ENCODE measurements at regions not wholly inside any gene's neighbourhood (a gene's known extent, or its start where the extent isn't known, plus 50 kb on each side); places are given as distances from the start of the nearest gene placed in this dataset.

GRCh38 chr10:83222832-83223742, 916.2 kb upstream of the GHITM start:
- no peak for TF ChIP-seq CTCF (IDR thresholded peaks at IDR 0.05)
- TF ChIP-seq POLR2A (IDR thresholded peaks at IDR 0.05) = no peak
- 81 to 84% methylated on average over 25 of the region's 25 CpGs for WGBS, 2 donors
- no peak for DNase-seq (ENCODE audit: low spot score in 2 of 2)
- H3K4me3 ChIP-seq (ENCODE audit: low read depth, poor library complexity, severe bottlenecking) = no peak overlapping the region
- intact Hi-C loops (cut with DNase I; ENCODE audit: low total_unique reads) = no loop called here

GRCh38 chr10:83225781-83226180, 913.5 kb upstream of the GHITM start:
- intact Hi-C loops (cut with DNase I; ENCODE audit: low total_unique reads) = no loop called here
- TF ChIP-seq CTCF (IDR thresholded peaks at IDR 0.05) (no peak), POLR2A (IDR thresholded peaks at IDR 0.05) (no peak)
- WGBS, 2 donors = 74% methylated on average over 4 of the region's 4 CpGs
- no peak overlapping the region for H3K4me3 ChIP-seq (ENCODE audit: low read depth, poor library complexity, severe bottlenecking)
- no peak for DNase-seq (ENCODE audit: low spot score in 2 of 2)

- TF ChIP-seq CTCF (IDR thresholded peaks at IDR 0.05) (no peak), POLR2A (IDR thresholded peaks at IDR 0.05) (no peak)
- intact Hi-C loops (cut with DNase I; ENCODE audit: low total_unique reads) = no loop called here
- WGBS, 2 donors = 87 to 93% methylated on average over 8 of the region's 8 CpGs
- DNase-seq (ENCODE audit: low spot score in 2 of 2) = no peak
- no peak overlapping the region for H3K4me3 ChIP-seq (ENCODE audit: low read depth, poor library complexity, severe bottlenecking)
Observed at GRCh38 chr10:83229991-83230390, 909.3 kb upstream of the GHITM start.

- no peak for TF ChIP-seq CTCF (IDR thresholded peaks at IDR 0.05)
- TF ChIP-seq POLR2A (IDR thresholded peaks at IDR 0.05) = no peak
- no peak overlapping the region for H3K4me3 ChIP-seq (ENCODE audit: low read depth, poor library complexity, severe bottlenecking)
- 81 to 93% methylated on average over 1 of the region's 1 CpG for WGBS, 2 donors
- intact Hi-C loops (cut with DNase I; ENCODE audit: low total_unique reads) = no loop called here
- DNase-seq (ENCODE audit: low spot score in 2 of 2) = no peak
Observed at GRCh38 chr10:83233691-83234090, 905.6 kb upstream of the GHITM start.

GRCh38 chr10:83248106-83248631, 891.1 kb upstream of the GHITM start:
- TF ChIP-seq POLR2A (IDR thresholded peaks at IDR 0.05) = no peak
- no peak for TF ChIP-seq CTCF (IDR thresholded peaks at IDR 0.05)
- intact Hi-C loops (cut with DNase I; ENCODE audit: low total_unique reads) = no loop called here
- H3K4me3 ChIP-seq (ENCODE audit: low read depth, poor library complexity, severe bottlenecking) = no peak overlapping the region
- DNase-seq (ENCODE audit: low spot score in 2 of 2) = no peak
- WGBS, 2 donors = 37 to 46% methylated on average over 4 of the region's 4 CpGs
